Fibroblast of skin of abdomen (primary cell): ENCODE measurements at regions not wholly inside any gene's neighbourhood (a gene's known extent, or its start where the extent isn't known, plus 50 kb on each side); places are given as distances from the start of the nearest gene placed in this dataset.
A peak's percentile ranks its signal among the peaks of the same experiment; 100 is the strongest.
"Not testable (repeated sequence)": the region's sequence is repeated elsewhere in the genome, so short reads cannot be mapped to it uniquely, and the experiment has no call there.

Experiments used
- DNase-seq: peaks from one replicate; pipeline ENCODE4 v3.0.0-alpha.2; 2013

GRCh38 chr9:88818495-88819201 is 172.6 kb upstream of the S1PR3 start:
- DNase-seq = peak; percentile 81

- no peak for DNase-seq
Measured at GRCh38 chr9:88819476-88819875, 171.8 kb upstream of the S1PR3 start.

GRCh38 chr9:88820055-88820454 is 171.2 kb upstream of the S1PR3 start:
- DNase-seq = no peak

DNA sequence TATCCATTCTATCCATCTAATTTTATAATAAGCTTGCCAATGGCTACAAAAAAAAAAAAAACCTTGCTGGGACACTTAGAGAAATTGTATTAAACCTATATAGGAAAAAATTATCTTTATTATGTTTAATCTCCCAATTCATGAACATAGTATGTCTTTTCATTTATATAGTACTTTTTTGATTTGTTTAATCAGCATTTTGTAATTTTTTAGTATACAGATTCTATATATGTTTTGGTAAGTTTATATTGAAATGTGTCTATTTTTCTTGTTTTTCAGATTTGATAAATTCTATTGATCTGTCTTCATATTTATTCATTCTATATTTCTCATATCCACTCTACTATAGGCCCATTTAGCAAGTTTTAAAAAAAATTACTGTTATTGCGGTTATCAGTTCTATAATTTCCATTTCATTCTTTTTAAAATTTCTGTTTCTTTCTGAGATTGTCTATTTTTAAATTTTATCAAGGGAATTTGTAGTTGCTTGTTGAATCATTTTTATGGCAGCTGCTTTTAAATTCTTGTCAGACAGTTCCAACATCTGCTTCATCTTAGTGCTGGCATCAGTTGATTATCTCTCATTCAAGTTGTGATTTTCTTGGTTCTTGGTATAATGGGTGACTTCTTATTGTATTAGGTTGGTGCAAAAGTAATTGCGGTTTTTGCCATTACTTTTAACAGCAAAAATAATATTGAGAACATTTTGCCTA is 170.1 kb upstream of the S1PR3 start:
- no peak for DNase-seq

- DNase-seq = no peak
Measured at GRCh38 chr9:88821746-88822106, 169.5 kb upstream of the S1PR3 start.

- DNase-seq = no peak
Measured at GRCh38 chr9:88824711-88825110, 166.6 kb upstream of the S1PR3 start.

- no peak for DNase-seq
Measured at GRCh38 chr9:88826181-88826580, 165.1 kb upstream of the S1PR3 start.

DNA sequence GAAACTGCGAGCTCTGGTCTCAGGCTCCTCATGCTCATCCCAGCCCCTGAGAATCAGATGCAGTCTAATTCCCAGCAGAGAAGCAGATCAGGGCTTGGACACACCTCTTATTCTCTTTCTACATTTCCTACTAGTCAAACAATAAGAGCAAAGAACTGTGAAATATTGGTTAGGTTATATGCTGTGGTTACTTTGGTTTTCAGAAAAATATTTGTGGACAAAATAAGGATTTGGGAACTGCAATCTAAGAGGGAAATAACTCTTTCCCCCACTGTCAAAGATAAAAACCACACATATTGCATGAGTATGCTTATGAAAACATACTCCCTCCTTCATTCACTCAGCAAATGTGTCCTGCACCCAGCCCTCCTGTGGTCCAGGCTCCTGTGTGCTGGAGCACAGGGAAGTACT is 164.5 kb upstream of the S1PR3 start:
- peak; percentile 93 for DNase-seq

DNA sequence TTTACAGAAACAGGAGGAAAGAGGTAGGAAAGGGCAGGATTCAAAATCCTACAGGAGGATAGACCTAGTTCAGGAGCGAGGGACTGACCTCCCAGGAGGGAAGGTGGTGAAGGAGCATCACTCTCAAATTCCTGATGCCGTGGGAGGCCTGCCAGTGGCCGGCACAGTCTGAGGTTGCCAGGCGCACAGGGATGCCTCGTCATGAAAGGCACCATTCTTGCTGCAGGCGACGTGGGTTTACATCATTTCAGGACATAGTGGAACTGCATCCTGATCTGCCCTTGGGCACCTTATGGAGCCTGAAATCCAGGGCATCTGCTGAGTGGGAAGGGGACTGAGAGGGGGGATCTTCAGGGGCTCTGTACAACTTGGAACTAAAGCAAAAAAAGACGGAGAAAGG is 163.2 kb upstream of the S1PR3 start:
- no peak for DNase-seq

GRCh38 chr9:88828492-88828974 is 162.7 kb upstream of the S1PR3 start:
- no peak for DNase-seq

DNA sequence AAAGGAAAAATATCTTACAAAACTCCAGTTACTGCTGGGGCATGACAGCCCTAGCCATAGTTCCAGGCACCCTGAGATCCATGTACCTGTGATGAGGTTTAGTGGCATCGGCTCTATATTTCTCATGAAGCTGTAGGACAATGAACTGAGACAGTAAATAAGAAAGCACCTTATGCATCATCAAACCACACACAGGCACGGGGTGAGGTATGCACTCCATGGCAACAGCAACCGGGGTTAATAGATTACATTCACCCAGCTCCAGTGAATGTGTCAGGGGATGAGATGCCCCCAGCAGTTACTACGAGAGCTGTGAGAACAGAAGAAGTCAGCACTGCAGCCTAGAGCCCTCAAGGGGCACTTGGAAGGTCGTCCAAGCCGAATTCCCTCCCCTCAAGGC is 162.0 kb upstream of the S1PR3 start:
- no peak for DNase-seq

GRCh38 chr9:88831713-88832407 is 159.4 kb upstream of the S1PR3 start:
- no peak for DNase-seq

DNA sequence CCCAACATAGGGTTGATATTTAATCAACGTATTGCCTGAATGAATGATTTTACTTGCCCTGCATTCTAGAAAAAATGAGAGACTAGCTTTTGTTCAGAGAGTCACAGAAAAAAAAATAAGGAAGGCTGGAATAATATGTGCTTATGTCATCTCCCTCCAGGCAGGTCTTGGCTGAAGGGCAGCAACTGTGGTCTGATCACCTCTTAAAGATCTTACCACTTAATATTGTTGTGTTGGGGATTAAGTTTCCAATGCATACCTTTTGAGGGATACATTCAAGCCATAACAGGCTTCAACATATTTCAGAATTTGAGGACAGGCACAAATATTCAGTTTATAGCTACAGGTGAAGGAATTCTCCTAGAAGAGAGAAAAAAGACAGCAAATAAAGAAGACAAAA is 157.3 kb upstream of the S1PR3 start:
- DNase-seq = no peak

DNA sequence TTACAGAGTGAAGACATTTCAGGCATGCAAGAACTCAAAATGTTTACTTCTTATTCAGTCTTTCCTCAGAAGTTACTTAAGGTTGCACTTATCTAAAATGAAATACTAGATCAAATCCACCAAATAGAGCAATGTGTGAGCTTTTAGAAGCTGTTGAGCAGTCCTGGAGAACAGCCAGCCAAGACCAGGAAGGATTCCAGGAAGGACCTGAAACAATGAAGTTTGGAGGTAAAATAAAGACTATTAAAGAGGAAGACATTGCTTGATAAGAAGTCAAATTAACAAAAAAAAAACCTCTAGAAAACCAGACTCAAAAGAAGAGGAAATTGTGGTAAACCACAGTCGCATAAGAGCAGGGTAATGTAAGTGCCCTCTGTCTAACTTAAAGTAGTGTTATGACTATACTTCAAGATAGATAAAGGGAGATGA is 156.2 kb upstream of the S1PR3 start:
- peak; percentile 64 for DNase-seq

DNA sequence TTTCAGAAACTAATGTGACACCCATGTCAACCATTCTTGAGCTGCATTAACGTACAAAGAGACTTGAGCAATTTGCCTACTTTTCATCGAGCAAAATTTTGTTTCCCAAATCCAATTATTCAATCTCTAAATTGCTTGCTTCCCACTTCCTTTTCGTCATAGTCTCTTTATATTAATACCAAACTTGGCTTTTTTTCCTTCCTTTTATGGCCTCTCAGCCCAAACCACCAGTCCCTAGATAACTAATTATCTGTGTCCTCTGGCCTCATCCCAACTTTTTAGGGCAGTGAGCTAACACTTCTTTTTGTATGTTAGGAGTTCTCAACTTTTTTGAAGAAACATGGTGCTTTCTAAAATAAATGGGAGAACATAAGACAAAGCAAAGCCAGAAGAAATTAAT is 155.5 kb upstream of the S1PR3 start:
- DNase-seq = no peak

DNA sequence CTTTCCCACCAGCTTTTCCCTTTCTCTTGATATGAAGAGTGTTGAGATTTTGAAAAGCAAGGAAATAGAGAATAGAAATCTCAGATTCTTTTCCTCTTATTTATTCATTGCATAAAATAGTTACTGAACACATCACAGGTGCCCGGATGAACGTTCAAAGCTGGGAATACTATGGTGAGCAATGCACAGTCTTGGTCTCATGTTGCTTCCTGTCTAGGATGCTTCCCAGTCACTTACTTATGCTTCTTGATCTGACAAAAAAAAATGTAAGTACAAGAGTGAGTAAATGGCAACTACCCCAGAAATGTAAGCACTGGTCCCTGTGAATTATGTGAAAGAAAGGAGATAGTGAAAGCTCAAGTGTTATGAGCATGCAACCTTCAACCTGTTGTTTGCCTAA is 153.5 kb upstream of the S1PR3 start:
- DNase-seq = peak; percentile 14

- not testable (repeated sequence) for DNase-seq
Measured at GRCh38 chr9:88849878-88850277, 141.4 kb upstream of the S1PR3 start.

DNA sequence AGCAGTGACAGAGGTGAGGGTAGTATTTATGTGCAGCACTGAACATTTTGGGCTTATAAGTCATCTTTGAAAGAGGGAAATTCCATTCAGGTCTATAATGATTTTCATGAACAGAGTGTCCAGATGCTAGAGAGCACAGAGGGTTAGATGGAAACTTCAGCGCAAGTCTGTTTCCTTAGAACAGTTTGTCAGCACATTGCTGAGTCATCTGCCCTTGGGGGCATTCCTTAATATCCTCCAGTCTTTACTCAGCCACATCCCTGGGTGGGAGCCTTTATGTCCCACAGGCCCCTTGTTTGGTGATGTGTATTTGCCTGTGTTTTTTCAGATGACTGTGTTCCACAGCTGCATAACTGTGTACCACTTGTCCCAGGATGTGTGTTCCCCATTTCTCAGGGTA is 138.5 kb upstream of the S1PR3 start:
- peak; percentile 87 for DNase-seq

DNA sequence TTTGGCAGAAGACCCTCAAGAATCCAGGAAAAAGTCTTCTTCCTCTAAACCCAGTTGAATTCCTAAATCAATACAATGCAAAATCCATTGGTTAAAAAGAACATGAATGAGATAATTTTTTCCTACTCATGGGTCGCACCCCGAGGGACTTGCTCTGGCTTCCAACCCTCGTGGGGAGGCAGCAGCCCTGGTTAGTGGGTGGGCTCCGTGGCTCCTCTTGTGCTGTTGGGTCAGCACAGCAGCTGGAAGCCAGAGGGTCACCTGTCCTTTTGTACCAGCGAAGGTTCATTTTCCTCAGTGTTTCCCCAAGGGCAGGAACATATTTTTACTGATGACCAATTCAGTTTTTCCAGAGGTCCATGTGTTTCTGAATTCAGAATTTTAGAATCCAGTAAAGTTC is 120.6 kb upstream of the S1PR3 start:
- DNase-seq = no peak

- no peak for DNase-seq
Measured at GRCh38 chr9:88871669-88872068, 119.6 kb upstream of the S1PR3 start.

DNA sequence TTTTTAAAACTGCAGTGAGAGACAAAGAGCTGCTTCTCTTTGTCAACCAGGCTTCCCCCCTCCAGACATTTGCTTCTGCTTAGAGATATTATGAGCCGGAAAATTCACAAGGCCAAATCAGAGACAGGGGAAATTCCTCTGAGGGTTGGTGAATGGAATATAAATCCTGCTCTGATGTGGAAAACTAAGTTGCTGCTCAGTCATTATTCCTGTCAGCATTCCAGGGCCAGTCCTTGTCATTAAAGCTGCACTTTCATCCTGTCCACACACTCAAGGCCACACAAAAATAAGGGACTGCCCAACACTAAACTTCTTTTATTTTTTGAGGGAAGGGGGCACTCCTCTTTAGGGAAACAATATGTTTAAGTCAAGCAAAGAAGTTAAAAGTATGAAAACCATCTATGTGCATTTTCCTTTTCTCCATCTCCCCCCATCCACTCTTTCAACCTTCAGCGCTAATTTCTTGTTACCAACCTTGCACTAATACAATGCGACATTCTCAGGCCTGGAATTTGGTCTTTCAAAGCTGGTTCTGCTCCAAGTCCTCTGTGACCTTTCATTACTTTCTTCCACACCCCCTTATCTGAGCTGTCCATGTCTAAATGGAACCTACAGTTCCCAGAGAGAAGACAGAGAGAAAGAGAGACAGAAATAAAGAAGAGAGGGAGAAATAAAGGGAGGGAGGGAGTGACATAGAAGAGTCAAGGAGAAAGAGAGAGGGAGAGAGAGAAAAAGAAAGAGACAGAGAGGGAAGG is 118.9 kb upstream of the S1PR3 start:
- peak; percentile 12 for DNase-seq

GRCh38 chr9:88873635-88874034 is 117.6 kb upstream of the S1PR3 start:
- DNase-seq = no peak

GRCh38 chr9:88874391-88874790 is 116.9 kb upstream of the S1PR3 start:
- no peak for DNase-seq
